ENCODE measurements at regions not wholly inside any gene's neighbourhood (a gene's known extent, or its start where the extent isn't known, plus 50 kb on each side); places are given as distances from the start of the nearest gene placed in this dataset.

- Histone ChIP-seq H3K79me2 (no peaks in the 10 kb centered on the region), H3K9me3 (ENCODE audit: control insufficient read depth, low read length) (no peaks in the 10 kb centered on the region), H3K4me2 (ENCODE audit: low read length) (no peak overlapping the region), H3K4me1 (no peaks in the 10 kb centered on the region), H3K27ac (no peak overlapping the region), H2AFZ (no peak overlapping the region), H3K36me3 (ENCODE audit: control insufficient read depth, insufficient read depth, low read length) (no peaks in the 10 kb centered on the region), H3K9ac (no peak overlapping the region), H3K27me3 (ENCODE audit: control insufficient read depth, insufficient read depth, low read length) (no peaks in the 10 kb centered on the region), H3K4me3 (ENCODE audit: low read depth, low read length) (no peak overlapping the region)
- TF ChIP-seq, protein P1, sequence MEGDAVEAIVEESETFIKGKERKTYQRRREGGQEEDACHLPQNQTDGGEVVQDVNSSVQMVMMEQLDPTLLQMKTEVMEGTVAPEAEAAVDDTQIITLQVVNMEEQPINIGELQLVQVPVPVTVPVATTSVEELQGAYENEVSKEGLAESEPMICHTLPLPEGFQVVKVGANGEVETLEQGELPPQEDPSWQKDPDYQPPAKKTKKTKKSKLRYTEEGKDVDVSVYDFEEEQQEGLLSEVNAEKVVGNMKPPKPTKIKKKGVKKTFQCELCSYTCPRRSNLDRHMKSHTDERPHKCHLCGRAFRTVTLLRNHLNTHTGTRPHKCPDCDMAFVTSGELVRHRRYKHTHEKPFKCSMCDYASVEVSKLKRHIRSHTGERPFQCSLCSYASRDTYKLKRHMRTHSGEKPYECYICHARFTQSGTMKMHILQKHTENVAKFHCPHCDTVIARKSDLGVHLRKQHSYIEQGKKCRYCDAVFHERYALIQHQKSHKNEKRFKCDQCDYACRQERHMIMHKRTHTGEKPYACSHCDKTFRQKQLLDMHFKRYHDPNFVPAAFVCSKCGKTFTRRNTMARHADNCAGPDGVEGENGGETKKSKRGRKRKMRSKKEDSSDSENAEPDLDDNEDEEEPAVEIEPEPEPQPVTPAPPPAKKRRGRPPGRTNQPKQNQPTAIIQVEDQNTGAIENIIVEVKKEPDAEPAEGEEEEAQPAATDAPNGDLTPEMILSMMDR (IDR thresholded peaks at IDR 0.05), result no peak
Observed at GRCh38 chr2:15784886-15785801, 155.2 kb upstream of the MYCN start.

DNA sequence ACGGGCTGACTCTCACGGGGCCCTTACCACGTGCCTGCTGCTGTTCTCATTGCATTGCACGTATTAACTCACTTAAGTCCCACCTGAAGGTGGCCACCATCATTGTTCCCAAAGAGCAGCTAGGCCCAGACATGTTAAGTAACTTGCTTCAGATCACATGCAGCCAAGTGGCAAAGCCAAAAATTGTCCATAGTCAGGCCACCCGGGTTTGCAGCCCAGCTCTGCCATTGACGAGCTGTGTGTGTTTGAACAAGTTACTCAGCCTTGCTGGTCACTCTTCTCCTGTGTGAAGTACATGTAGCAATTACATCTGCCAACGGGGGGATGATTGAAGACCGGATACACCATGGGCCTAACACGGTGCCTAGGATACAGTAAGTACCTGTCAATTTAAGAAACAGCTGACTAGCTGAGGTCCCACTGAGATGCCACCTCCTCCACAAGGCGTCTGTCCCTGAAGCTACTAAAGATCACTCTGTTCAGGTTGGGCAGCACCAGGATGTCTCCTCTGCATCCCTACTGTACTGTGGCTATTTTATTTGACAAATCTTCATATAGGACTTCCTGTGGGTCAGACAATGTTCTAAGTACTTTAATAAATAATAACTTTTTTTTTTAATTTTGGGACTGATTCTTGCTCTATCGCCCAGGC is 154.2 kb upstream of the MYCN start:
- no peak overlapping the region for H3K27ac ChIP-seq
- no peak overlapping the region for H3K9ac ChIP-seq
- TF ChIP-seq, protein P1 (IDR thresholded peaks at IDR 0.05), result no peak
- H3K27me3 ChIP-seq (ENCODE audit: control insufficient read depth, insufficient read depth, low read length), result no peaks in the 10 kb centered on the region
- no peaks in the 10 kb centered on the region for H3K9me3 ChIP-seq (ENCODE audit: control insufficient read depth, low read length)
- H3K4me1 ChIP-seq, result no peaks in the 10 kb centered on the region
- no peak overlapping the region for H3K4me3 ChIP-seq (ENCODE audit: low read depth, low read length)
- no peaks in the 10 kb centered on the region for H3K36me3 ChIP-seq (ENCODE audit: control insufficient read depth, insufficient read depth, low read length)
- no peak overlapping the region for H3K4me2 ChIP-seq (ENCODE audit: low read length)
- no peaks in the 10 kb centered on the region for H3K79me2 ChIP-seq
- no peak overlapping the region for H2AFZ ChIP-seq

GRCh38 chr2:15786901-15787300 is 153.4 kb upstream of the MYCN start:
- no peak overlapping the region for H3K27ac ChIP-seq
- TF ChIP-seq, protein P1 (IDR thresholded peaks at IDR 0.05), result no peak
- no peak overlapping the region for H2AFZ ChIP-seq
- H3K9ac ChIP-seq, result no peak overlapping the region
- H3K4me2 ChIP-seq (ENCODE audit: low read length), result no peak overlapping the region
- H3K27me3 ChIP-seq (ENCODE audit: control insufficient read depth, insufficient read depth, low read length), result no peaks in the 10 kb centered on the region
- no peaks in the 10 kb centered on the region for H3K9me3 ChIP-seq (ENCODE audit: control insufficient read depth, low read length)
- H3K79me2 ChIP-seq, result no peaks in the 10 kb centered on the region
- no peaks in the 10 kb centered on the region for H3K36me3 ChIP-seq (ENCODE audit: control insufficient read depth, insufficient read depth, low read length)
- no peaks in the 10 kb centered on the region for H3K4me1 ChIP-seq
- no peak overlapping the region for H3K4me3 ChIP-seq (ENCODE audit: low read depth, low read length)

DNA sequence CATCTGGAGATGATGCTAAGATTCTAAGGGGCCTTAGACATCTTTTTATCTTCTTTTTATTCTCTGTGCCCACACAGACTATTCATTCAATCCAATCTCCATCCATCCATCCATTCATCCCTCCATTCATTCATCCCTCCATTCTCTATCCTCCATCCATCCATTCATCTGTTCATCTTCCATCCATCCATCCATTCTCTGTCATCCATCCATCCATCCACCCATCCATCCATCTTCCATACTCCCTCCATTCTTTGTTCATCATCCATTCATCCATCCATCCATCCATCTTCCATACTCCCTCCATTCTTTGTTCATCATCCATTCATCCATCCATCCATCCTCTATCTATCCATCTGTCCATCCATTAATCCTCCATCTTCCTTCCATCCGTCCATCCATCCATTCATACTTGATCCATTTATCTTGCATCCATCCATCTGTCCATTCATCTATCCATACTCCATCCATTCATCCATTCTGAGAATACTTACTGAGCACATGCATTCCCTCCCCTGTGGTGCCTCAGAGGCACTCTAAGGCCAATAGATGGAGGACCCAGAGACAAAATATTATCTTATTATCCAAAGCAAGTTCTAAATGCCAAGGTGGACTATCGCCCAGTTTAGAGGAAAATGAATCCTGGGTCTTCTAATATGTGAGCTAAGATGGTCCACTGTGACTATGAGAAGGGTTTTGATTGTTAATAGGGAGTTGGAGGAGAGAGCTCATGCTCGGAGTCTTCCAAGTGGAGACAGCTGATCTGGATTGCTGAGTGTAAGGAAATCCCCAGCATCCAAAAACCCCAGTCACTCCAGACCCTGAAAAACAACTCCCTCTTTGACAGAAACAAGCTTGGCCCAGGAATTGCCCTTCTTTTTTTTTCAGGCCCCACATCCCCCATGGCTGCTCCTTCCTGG is 152.6 kb upstream of the MYCN start:
- no peak overlapping the region for H3K27ac ChIP-seq
- TF ChIP-seq, protein P1 (IDR thresholded peaks at IDR 0.05), result no peak
- H3K4me3 ChIP-seq (ENCODE audit: low read depth, low read length), result no peak overlapping the region

More for the DNA sequence above, 152.6 kb upstream of the MYCN start:
- H3K27me3 ChIP-seq (ENCODE audit: control insufficient read depth, insufficient read depth, low read length), result no peaks in the 10 kb centered on the region
- H3K36me3 ChIP-seq (ENCODE audit: control insufficient read depth, insufficient read depth, low read length), result no peaks in the 10 kb centered on the region
- H3K9ac ChIP-seq, result no peak overlapping the region
- no peaks in the 10 kb centered on the region for H3K9me3 ChIP-seq (ENCODE audit: control insufficient read depth, low read length)
- no peak overlapping the region for H2AFZ ChIP-seq
- H3K4me1 ChIP-seq, result no peaks in the 10 kb centered on the region
- no peak overlapping the region for H3K4me2 ChIP-seq (ENCODE audit: low read length)
- no peaks in the 10 kb centered on the region for H3K79me2 ChIP-seq
